HL-60 (cell line): ENCODE measurements at regions not wholly inside any gene's neighbourhood (a gene's known extent, or its start where the extent isn't known, plus 50 kb on each side); places are given as distances from the start of the nearest gene placed in this dataset.

Source experiments
- DNase-seq, 2 experiments: peaks; one replicate each; pipeline ENCODE4 v3.0.0-alpha.2; 2010 to 2020; ENCODE audit warnings: low read depth in 1 of 2, low spot score in 1 of 2
- H3K27ac ChIP-seq: fragments of 250-450 bp; sonication (Bioruptor Pico); replicated peaks from 2 replicates; pipeline ENCODE4 v1.5.1; 2020; ENCODE audit warnings: mild to moderate bottlenecking, moderate library complexity
- H3K27me3 ChIP-seq: fragments of 250-450 bp; sonication (Bioruptor Pico); 2 replicates; pipeline ENCODE4 v1.5.1; 2021; ENCODE audit warnings: mild to moderate bottlenecking, moderate library complexity; ENCODE audit not compliant: insufficient read depth, poor library complexity, severe bottlenecking
- H3K4me3 ChIP-seq: replicated peaks from 2 replicates; pipeline ENCODE4 v1.5.1; 2011; ENCODE audit warnings: mild to moderate bottlenecking, control low read depth, low read length; ENCODE audit not compliant: insufficient read depth
- GABPA ChIP-seq: IDR thresholded peaks from 2 replicates; pipeline ENCODE4 v1.6.1; 2012; ENCODE audit warnings: low read depth
- POLR2AphosphoS5 ChIP-seq: IDR thresholded peaks from 2 replicates; pipeline ENCODE4 v1.6.1; 2012; ENCODE audit warnings: low read depth
- SPI1 ChIP-seq: IDR thresholded peaks from 2 replicates; pipeline ENCODE4 v1.6.1; 2012; ENCODE audit warnings: low read depth, mild to moderate bottlenecking, borderline replicate concordance
- TF ChIP-seq, protein P1 (sequence below): IDR thresholded peaks from one replicate; pipeline ENCODE4 v1.5.1; 2011; ENCODE audit warnings: low read length, control low read depth, inconsistent platforms; ENCODE audit not compliant: insufficient read depth
- TF ChIP-seq, protein P2 (sequence below): IDR thresholded peaks from 2 replicates; pipeline ENCODE4 v1.6.1; 2012; ENCODE audit warnings: low read depth; ENCODE audit not compliant: insufficient replicate concordance

GRCh38 chr16:13429416-13429815, 490.5 kb upstream of the ERCC4 start:
- H3K4me3 ChIP-seq = no peak overlapping the region
- H3K27ac ChIP-seq = no peak overlapping the region
- DNase-seq = no peak
- no peaks in the 10 kb centered on the region for H3K27me3 ChIP-seq
- TF ChIP-seq, protein P1, sequence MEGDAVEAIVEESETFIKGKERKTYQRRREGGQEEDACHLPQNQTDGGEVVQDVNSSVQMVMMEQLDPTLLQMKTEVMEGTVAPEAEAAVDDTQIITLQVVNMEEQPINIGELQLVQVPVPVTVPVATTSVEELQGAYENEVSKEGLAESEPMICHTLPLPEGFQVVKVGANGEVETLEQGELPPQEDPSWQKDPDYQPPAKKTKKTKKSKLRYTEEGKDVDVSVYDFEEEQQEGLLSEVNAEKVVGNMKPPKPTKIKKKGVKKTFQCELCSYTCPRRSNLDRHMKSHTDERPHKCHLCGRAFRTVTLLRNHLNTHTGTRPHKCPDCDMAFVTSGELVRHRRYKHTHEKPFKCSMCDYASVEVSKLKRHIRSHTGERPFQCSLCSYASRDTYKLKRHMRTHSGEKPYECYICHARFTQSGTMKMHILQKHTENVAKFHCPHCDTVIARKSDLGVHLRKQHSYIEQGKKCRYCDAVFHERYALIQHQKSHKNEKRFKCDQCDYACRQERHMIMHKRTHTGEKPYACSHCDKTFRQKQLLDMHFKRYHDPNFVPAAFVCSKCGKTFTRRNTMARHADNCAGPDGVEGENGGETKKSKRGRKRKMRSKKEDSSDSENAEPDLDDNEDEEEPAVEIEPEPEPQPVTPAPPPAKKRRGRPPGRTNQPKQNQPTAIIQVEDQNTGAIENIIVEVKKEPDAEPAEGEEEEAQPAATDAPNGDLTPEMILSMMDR = no peak
- no peak for TF ChIP-seq GABPA
- TF ChIP-seq, protein P2, sequence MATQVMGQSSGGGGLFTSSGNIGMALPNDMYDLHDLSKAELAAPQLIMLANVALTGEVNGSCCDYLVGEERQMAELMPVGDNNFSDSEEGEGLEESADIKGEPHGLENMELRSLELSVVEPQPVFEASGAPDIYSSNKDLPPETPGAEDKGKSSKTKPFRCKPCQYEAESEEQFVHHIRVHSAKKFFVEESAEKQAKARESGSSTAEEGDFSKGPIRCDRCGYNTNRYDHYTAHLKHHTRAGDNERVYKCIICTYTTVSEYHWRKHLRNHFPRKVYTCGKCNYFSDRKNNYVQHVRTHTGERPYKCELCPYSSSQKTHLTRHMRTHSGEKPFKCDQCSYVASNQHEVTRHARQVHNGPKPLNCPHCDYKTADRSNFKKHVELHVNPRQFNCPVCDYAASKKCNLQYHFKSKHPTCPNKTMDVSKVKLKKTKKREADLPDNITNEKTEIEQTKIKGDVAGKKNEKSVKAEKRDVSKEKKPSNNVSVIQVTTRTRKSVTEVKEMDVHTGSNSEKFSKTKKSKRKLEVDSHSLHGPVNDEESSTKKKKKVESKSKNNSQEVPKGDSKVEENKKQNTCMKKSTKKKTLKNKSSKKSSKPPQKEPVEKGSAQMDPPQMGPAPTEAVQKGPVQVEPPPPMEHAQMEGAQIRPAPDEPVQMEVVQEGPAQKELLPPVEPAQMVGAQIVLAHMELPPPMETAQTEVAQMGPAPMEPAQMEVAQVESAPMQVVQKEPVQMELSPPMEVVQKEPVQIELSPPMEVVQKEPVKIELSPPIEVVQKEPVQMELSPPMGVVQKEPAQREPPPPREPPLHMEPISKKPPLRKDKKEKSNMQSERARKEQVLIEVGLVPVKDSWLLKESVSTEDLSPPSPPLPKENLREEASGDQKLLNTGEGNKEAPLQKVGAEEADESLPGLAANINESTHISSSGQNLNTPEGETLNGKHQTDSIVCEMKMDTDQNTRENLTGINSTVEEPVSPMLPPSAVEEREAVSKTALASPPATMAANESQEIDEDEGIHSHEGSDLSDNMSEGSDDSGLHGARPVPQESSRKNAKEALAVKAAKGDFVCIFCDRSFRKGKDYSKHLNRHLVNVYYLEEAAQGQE = no peak
- TF ChIP-seq SPI1 = no peak
- TF ChIP-seq POLR2AphosphoS5 = no peak

- Histone ChIP-seq H3K4me3 (no peak overlapping the region), H3K27ac (no peak overlapping the region)
- TF ChIP-seq POLR2AphosphoS5 = no peak
- TF ChIP-seq, protein P2 = no peak
- TF ChIP-seq, protein P1 = no peak
These were observed 484.5 kb upstream of the ERCC4 start for GRCh38 chr16:13435415-13435814.

DNA sequence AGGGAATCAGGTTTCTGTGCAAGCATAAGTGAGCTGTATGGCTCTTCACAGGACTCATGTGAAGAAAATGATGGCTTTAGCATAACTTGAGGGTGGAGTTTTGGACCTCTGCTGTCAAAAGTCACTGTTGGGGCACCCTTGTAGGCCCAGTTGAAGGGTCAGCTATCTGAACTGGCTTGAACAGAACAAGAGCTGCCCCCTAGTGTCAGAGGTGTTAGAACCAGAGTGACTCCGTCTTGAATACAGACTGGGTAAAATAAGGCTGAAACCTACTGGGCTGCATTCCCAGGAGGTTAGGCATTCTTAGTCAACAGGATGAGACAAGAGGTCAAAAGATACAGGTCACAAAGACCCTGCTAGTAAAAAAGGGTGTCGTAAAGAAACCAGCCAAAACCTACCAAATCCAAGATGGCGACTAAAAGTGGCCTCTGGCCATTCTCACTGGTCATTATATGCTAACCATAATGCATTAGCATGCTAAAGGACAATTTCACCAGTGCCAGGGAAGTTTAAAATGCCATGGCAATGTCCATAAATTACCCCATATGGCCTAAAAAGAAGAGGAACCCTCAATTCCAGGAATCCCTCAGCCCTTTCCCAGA, 484.0 kb upstream of the ERCC4 start:
- TF ChIP-seq GABPA (no peak), POLR2AphosphoS5 (no peak), SPI1 (no peak)
- TF ChIP-seq, protein P1 = no peak
- TF ChIP-seq, protein P2 = no peak
- H3K4me3 ChIP-seq = no peak overlapping the region
- H3K27ac ChIP-seq = no peak overlapping the region
- H3K27me3 ChIP-seq = no peaks in the 10 kb centered on the region
- no peak for DNase-seq

More at GRCh38 chr16:13435415-13435814, 484.5 kb upstream of the ERCC4 start:
- no peak for DNase-seq
- H3K27me3 ChIP-seq = no peaks in the 10 kb centered on the region
